ENCODE measurements at regions not wholly inside any gene's neighbourhood (a gene's known extent, or its start where the extent isn't known, plus 50 kb on each side); places are given as distances from the start of the nearest gene placed in this dataset.

DNA sequence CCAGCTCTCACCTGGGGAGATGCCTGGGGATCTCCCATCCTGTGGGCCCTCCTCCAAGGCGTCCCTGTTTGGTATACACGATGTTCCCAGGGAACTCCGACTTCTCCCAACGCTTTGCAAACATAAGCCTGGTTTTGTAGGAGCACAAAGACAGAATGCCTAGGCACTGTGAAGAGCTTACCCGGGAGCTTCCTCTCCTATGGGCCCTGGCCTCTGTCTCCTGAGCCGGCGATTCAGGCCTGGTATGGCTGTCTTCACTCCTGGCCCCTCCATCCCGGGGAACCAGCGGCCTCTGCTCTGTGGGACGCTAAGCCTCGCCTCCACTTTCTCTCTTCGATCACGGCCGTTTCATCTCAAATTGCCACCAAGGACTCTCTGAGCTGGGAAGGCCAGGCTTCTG is 59.6 kb upstream of the ACTRT2 start:
- H3K9me3 Mint-ChIP-seq = peaks cover 15% of the 10 kb centered on the region

DNA sequence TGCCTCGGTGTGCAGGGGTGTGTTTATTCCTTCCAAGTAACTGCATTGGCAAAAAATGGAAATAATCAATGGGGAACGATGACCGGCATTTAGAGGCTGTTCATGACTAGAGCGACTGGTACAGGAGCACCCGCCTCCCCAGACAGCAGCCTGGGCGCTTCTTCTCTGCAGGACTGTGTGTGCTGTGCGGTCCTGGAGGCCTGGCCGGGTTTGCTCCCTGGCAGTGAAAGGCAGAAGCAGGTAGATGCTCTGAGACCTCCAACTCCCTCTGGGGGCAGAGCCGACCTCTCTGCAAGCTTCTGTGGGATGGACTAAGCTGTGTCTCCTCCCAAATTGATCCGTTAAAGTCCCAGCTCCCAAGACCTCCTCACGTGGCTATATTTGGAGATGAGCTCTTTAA is 59.2 kb upstream of the ACTRT2 start:
- H3K9ac ChIP-seq = no peak overlapping the region
- H2AFZ ChIP-seq (replicated peaks) = no peak overlapping the region
- no peaks in the 10 kb centered on the region for H3F3A ChIP-seq (ENCODE audit: low read depth)
- Mint-ChIP-seq H3K27me3 (ENCODE audit: insufficient read depth, low read depth) (peaks cover 13% of the 10 kb centered on the region), H3K27ac (no peak overlapping the region), H3K36me3 (no peaks in the 10 kb centered on the region), H3K4me3 (no peak overlapping the region), H3K9me3 (peaks cover 13% of the 10 kb centered on the region), H3K4me1 (no peaks in the 10 kb centered on the region)
- TF ChIP-seq, protein P1, sequence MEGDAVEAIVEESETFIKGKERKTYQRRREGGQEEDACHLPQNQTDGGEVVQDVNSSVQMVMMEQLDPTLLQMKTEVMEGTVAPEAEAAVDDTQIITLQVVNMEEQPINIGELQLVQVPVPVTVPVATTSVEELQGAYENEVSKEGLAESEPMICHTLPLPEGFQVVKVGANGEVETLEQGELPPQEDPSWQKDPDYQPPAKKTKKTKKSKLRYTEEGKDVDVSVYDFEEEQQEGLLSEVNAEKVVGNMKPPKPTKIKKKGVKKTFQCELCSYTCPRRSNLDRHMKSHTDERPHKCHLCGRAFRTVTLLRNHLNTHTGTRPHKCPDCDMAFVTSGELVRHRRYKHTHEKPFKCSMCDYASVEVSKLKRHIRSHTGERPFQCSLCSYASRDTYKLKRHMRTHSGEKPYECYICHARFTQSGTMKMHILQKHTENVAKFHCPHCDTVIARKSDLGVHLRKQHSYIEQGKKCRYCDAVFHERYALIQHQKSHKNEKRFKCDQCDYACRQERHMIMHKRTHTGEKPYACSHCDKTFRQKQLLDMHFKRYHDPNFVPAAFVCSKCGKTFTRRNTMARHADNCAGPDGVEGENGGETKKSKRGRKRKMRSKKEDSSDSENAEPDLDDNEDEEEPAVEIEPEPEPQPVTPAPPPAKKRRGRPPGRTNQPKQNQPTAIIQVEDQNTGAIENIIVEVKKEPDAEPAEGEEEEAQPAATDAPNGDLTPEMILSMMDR (IDR thresholded peaks at IDR 0.05) = no peak
- TF ChIP-seq EZH2phosphoT487 (IDR thresholded peaks at IDR 0.05) = no peak
- TF ChIP-seq EZH2 (IDR thresholded peaks at IDR 0.05) = no peak
- no peak overlapping the region for H3K4me3 ChIP-seq
- no peaks in the 10 kb centered on the region for H4K20me1 ChIP-seq (ENCODE audit: low read depth)
- no peaks in the 10 kb centered on the region for H3K79me2 ChIP-seq (ENCODE audit: low read depth)
- H3K4me1 ChIP-seq = no peaks in the 10 kb centered on the region
- H3K9me3 ChIP-seq (ENCODE audit: low read depth) = peaks cover 7% of the 10 kb centered on the region
- H3K36me3 ChIP-seq = no peaks in the 10 kb centered on the region
- no peaks in the 10 kb centered on the region for H3K27me3 ChIP-seq
- no peak overlapping the region for H3K27ac ChIP-seq
- DNase-seq (ENCODE audit: low spot score) = no peak
- H3K4me2 ChIP-seq = no peak overlapping the region

More for the DNA sequence above, 59.6 kb upstream of the ACTRT2 start:
- Histone ChIP-seq H3K4me1 (no peaks in the 10 kb centered on the region), H3K4me3 (no peak overlapping the region), H2AFZ (replicated peaks) (no peak overlapping the region), H3K9ac (no peak overlapping the region), H3K27ac (no peak overlapping the region), H3F3A (ENCODE audit: low read depth) (no peaks in the 10 kb centered on the region), H3K79me2 (ENCODE audit: low read depth) (no peaks in the 10 kb centered on the region), H3K9me3 (ENCODE audit: low read depth) (peaks cover 11% of the 10 kb centered on the region), H3K36me3 (no peaks in the 10 kb centered on the region), H3K4me2 (no peak overlapping the region), H4K20me1 (ENCODE audit: low read depth) (no peaks in the 10 kb centered on the region), H3K27me3 (no peaks in the 10 kb centered on the region)
- TF ChIP-seq, protein P1 (IDR thresholded peaks at IDR 0.05) = no peak
- TF ChIP-seq EZH2phosphoT487 (IDR thresholded peaks at IDR 0.05) (no peak), EZH2 (IDR thresholded peaks at IDR 0.05) (no peak)
- no peak overlapping the region for H3K27ac Mint-ChIP-seq
- no peak overlapping the region for H3K4me3 Mint-ChIP-seq
- H3K27me3 Mint-ChIP-seq (ENCODE audit: insufficient read depth, low read depth) = peaks cover 13% of the 10 kb centered on the region
- H3K4me1 Mint-ChIP-seq = no peaks in the 10 kb centered on the region
- DNase-seq (ENCODE audit: low spot score) = no peak
- H3K36me3 Mint-ChIP-seq = no peaks in the 10 kb centered on the region

DNA sequence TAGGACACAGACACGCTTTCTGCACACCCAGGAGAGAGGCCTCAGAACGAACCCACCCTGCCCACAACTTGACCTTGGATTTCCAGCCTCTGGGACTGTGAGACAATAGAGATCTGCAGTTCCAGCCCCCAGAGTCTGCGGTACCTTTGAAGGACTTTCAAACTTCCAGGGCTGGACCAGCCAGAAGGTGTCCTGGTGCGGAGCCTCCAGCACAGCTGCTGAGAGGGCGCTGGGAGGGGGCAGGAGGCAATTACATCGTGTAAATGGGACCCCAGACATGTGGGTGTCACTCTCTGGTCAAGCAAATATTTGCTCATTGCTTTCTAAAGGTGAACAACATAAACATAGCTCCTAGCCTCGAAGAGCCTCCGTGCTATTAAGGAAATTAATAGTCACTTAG is 58.7 kb upstream of the ACTRT2 start:
- peaks cover 5% of the 10 kb centered on the region for H3K9me3 ChIP-seq (ENCODE audit: low read depth)
- H3K9me3 Mint-ChIP-seq = peaks cover 11% of the 10 kb centered on the region

More for the DNA sequence above, 58.7 kb upstream of the ACTRT2 start:
- Histone ChIP-seq H2AFZ (replicated peaks) (no peak overlapping the region), H3F3A (ENCODE audit: low read depth) (no peaks in the 10 kb centered on the region), H3K9ac (no peak overlapping the region), H3K36me3 (no peaks in the 10 kb centered on the region), H3K27ac (no peak overlapping the region), H3K4me2 (no peak overlapping the region), H3K4me3 (no peak overlapping the region), H3K79me2 (ENCODE audit: low read depth) (no peaks in the 10 kb centered on the region), H3K27me3 (no peaks in the 10 kb centered on the region), H3K4me1 (no peaks in the 10 kb centered on the region), H4K20me1 (ENCODE audit: low read depth) (no peaks in the 10 kb centered on the region)
- Mint-ChIP-seq H3K4me3 (no peak overlapping the region), H3K36me3 (no peaks in the 10 kb centered on the region), H3K27ac (no peak overlapping the region), H3K4me1 (no peaks in the 10 kb centered on the region), H3K27me3 (ENCODE audit: insufficient read depth, low read depth) (peaks cover 13% of the 10 kb centered on the region)
- TF ChIP-seq, protein P1 (IDR thresholded peaks at IDR 0.05) = no peak
- TF ChIP-seq EZH2phosphoT487 (IDR thresholded peaks at IDR 0.05) (no peak), EZH2 (IDR thresholded peaks at IDR 0.05) (no peak)
- DNase-seq (ENCODE audit: low spot score) = no peak
